Caco-2 (cell line): ENCODE measurements at regions not wholly inside any gene's neighbourhood (a gene's known extent, or its start where the extent isn't known, plus 50 kb on each side); places are given as distances from the start of the nearest gene placed in this dataset.
"Not testable (repeated sequence)": the region's sequence is repeated elsewhere in the genome, so short reads cannot be mapped to it uniquely, and the experiment has no call there.

ENCODE experiments used
- BruUV-seq: library from RNA; stranded (reverse); fragments of 400-500 nt; replicated peaks from 2 replicates; lab custom pipeline; 2021; lab: Mats Ljungman, UMichigan
- CTCF ChIA-PET: fragments of 300-600 bp; sonication (Branson Sonifier 250); formaldehyde crosslinking; loops from one replicate; lab custom pipeline; 2022; ENCODE audit warnings: antibody characterized with exemption; lab: Charles Lee
- POLR2A ChIA-PET: fragments of 300-600 bp; sonication (Branson Sonifier 250); formaldehyde crosslinking; loops from one replicate; lab custom pipeline; 2022; ENCODE audit warnings: antibody characterized with exemption; lab: Charles Lee
- DNase-seq, 2 experiments: peaks; one replicate each; pipeline versions ENCODE4 v3.0.0 to v3.0.0-alpha.2; 2020 to 2022
- H3K27me3 ChIP-seq: replicated peaks from 2 replicates; pipeline ENCODE4 v1.6.0; 2011; ENCODE audit warnings: low read length; ENCODE audit not compliant: control insufficient read depth, insufficient read depth
- H3K36me3 ChIP-seq: 2 replicates; pipeline ENCODE4 v1.5.1; 2011; ENCODE audit warnings: low read length; ENCODE audit not compliant: control insufficient read depth, insufficient read depth
- H3K4me1 ChIP-seq: fragments of 250-450 bp; sonication (Bioruptor Pico); 2 replicates; pipeline ENCODE4 v1.5.1; 2020; ENCODE audit warnings: mild to moderate bottlenecking
- H3K4me3 ChIP-seq: 2 replicates; pipeline ENCODE4 v1.5.1; 2011; ENCODE audit warnings: low read depth, mild to moderate bottlenecking, control low read depth, low read length
- H3K9me3 ChIP-seq: fragments of 250-450 bp; sonication (Bioruptor Pico); 2 replicates; pipeline ENCODE4 v1.5.1; 2020; ENCODE audit warnings: mild to moderate bottlenecking, moderate library complexity
- H3K27ac Mint-ChIP-seq: one replicate; pipeline ENCODE4 v1.8.0; 2022; ENCODE audit warnings: mixed read lengths; ENCODE audit not compliant: unreplicated experiment
- H3K27me3 Mint-ChIP-seq: one replicate; pipeline ENCODE4 v1.8.0; 2022; ENCODE audit warnings: mixed read lengths; ENCODE audit not compliant: insufficient read depth, unreplicated experiment
- H3K36me3 Mint-ChIP-seq: one replicate; pipeline ENCODE4 v1.8.0; 2022; ENCODE audit warnings: mild to moderate bottlenecking, mixed read lengths; ENCODE audit not compliant: insufficient read depth, unreplicated experiment
- H3K4me1 Mint-ChIP-seq: one replicate; pipeline ENCODE4 v1.8.0; 2022; ENCODE audit warnings: low read depth, mixed read lengths; ENCODE audit not compliant: unreplicated experiment
- H3K4me3 Mint-ChIP-seq: one replicate; pipeline ENCODE4 v1.8.0; 2022; ENCODE audit warnings: mild to moderate bottlenecking, moderate library complexity, mixed read lengths; ENCODE audit not compliant: unreplicated experiment
- H3K9me3 Mint-ChIP-seq: one replicate; pipeline ENCODE4 v1.8.0; 2022; ENCODE audit warnings: mixed read lengths; ENCODE audit not compliant: unreplicated experiment
- CTCF ChIP-seq, 2 experiments: fragments of 200-600 bp in 1 of 2; IDR thresholded peaks; 1 replicate in 1 of 2; 2 replicates in 1 of 2; pipeline versions ENCODE4 v1.5.1 to v1.8.0; 2011 to 2022; ENCODE audit warnings: antibody characterized with exemption in 1 of 2, control low read depth in 1 of 2, inconsistent platforms in 1 of 2, low read depth in 1 of 2, low read length in 1 of 2, mild to moderate bottlenecking in 1 of 2, moderate library complexity in 1 of 2; ENCODE audit not compliant: insufficient read depth in 1 of 2, severe bottlenecking in 1 of 2, unreplicated experiment in 1 of 2
- intact Hi-C: fragments of 100-400 bp; cut with micrococcal nuclease; formaldehyde crosslinking; loops from one replicate; pipeline ENCODE4 v1.10.0; 2022; ENCODE audit not compliant: unreplicated experiment

GRCh38 chr6:23663652-23664051, 462.4 kb upstream of the NRSN1 start:
- ChIA-PET POLR2A (no interaction called here), CTCF (no interaction called here)
- intact Hi-C loops = no loop called here
- Histone ChIP-seq H3K9me3 (no peaks in the 10 kb centered on the region; the same call in 1 of the 2 replicates), H3K36me3 (no peaks in the 10 kb centered on the region), H3K4me3 (no peak overlapping the region), H3K27me3 (no peaks in the 10 kb centered on the region), H3K4me1 (0 out of 2 replicates have a peak, but pooled peaks cover 4% of the 10 kb centered on the region)
- Mint-ChIP-seq H3K36me3 (no peaks in the 10 kb centered on the region), H3K27me3 (no peaks in the 10 kb centered on the region), H3K27ac (no peak overlapping the region), H3K9me3 (peaks cover 15% of the 10 kb centered on the region), H3K4me3 (no peak overlapping the region), H3K4me1 (peaks cover 7% of the 10 kb centered on the region)
- no TSS peak for BruUV-seq
- TF ChIP-seq CTCF (IDR thresholded peaks at IDR 0.05; ENCODE audit: insufficient read depth in 1 of 2, low read depth in 1 of 2, low read length in 1 of 2, severe bottlenecking in 1 of 2, unreplicated experiment in 1 of 2) = no peak
- no peak for DNase-seq

- H3K4me1 ChIP-seq, H3K9me3 ChIP-seq, H3K36me3 Mint-ChIP-seq, intact Hi-C loops, H3K4me1 Mint-ChIP-seq, H3K36me3 ChIP-seq, H3K27ac Mint-ChIP-seq, H3K27me3 ChIP-seq, H3K4me3 ChIP-seq, POLR2A ChIA-PET, DNase-seq, H3K4me3 Mint-ChIP-seq, CTCF ChIA-PET, H3K27me3 Mint-ChIP-seq, BruUV-seq: not testable (repeated sequence)
- peaks cover 35% of the 10 kb centered on the region for H3K9me3 Mint-ChIP-seq
Measured at GRCh38 chr6:23665911-23666310, 460.1 kb upstream of the NRSN1 start.

- no peaks in the 10 kb centered on the region for H3K4me1 ChIP-seq
- H3K4me3 ChIP-seq = no peak overlapping the region
- Mint-ChIP-seq H3K27me3 (peaks cover 5% of the 10 kb centered on the region), H3K36me3 (no peaks in the 10 kb centered on the region), H3K4me1 (no peaks in the 10 kb centered on the region), H3K9me3 (peaks cover 60% of the 10 kb centered on the region), H3K4me3 (no peak overlapping the region), H3K27ac (no peak overlapping the region)
- H3K27me3 ChIP-seq = no peaks in the 10 kb centered on the region
- intact Hi-C loops = no loop called here
- TF ChIP-seq CTCF (IDR thresholded peaks at IDR 0.05; ENCODE audit: insufficient read depth in 1 of 2, low read depth in 1 of 2, low read length in 1 of 2, severe bottlenecking in 1 of 2, unreplicated experiment in 1 of 2) = no peak
- no peaks in the 10 kb centered on the region; the same call in 1 of the 2 replicates for H3K9me3 ChIP-seq
- H3K36me3 ChIP-seq = no peaks in the 10 kb centered on the region
- POLR2A ChIA-PET = no interaction called here
- no peak for DNase-seq
- CTCF ChIA-PET = no interaction called here
- BruUV-seq = no TSS peak
Measured at GRCh38 chr6:23672737-23673136, 453.3 kb upstream of the NRSN1 start.

- Mint-ChIP-seq H3K4me1 (no peaks in the 10 kb centered on the region), H3K27me3 (peaks cover 7% of the 10 kb centered on the region), H3K4me3 (no peak overlapping the region), H3K27ac (no peak overlapping the region), H3K9me3 (peaks cover 15% of the 10 kb centered on the region), H3K36me3 (no peaks in the 10 kb centered on the region)
- intact Hi-C loops = no loop called here
- CTCF ChIA-PET = no interaction called here
- no peak for TF ChIP-seq CTCF (IDR thresholded peaks at IDR 0.05; ENCODE audit: insufficient read depth in 1 of 2, low read depth in 1 of 2, low read length in 1 of 2, severe bottlenecking in 1 of 2, unreplicated experiment in 1 of 2)
- Histone ChIP-seq H3K9me3 (no peaks in the 10 kb centered on the region), H3K4me1 (no peaks in the 10 kb centered on the region), H3K36me3 (no peaks in the 10 kb centered on the region), H3K4me3 (no peak overlapping the region), H3K27me3 (no peaks in the 10 kb centered on the region)
- no peak for DNase-seq
- POLR2A ChIA-PET = no interaction called here
- no TSS peak for BruUV-seq
Measured at GRCh38 chr6:23678626-23679025, 447.4 kb upstream of the NRSN1 start.
